NB4 (cell line): ENCODE measurements at regions not wholly inside any gene's neighbourhood (a gene's known extent, or its start where the extent isn't known, plus 50 kb on each side); places are given as distances from the start of the nearest gene placed in this dataset.

ENCODE experiments used
- MYC ChIP-seq: IDR thresholded peaks from 2 replicates; pipeline ENCODE4 v1.6.1; 2011; ENCODE audit warnings: low read depth, low read length
- POLR2A ChIP-seq: IDR thresholded peaks from 2 replicates; pipeline ENCODE4 v1.6.1; 2011; ENCODE audit warnings: mild to moderate bottlenecking; ENCODE audit not compliant: insufficient read length; ENCODE audit errors: extremely low read depth
- TF ChIP-seq, protein P1 (sequence below): IDR thresholded peaks from one replicate; pipeline ENCODE4 v1.5.1; 2012; ENCODE audit warnings: low read depth, low read length
- TF ChIP-seq, protein P2 (sequence below): IDR thresholded peaks from 2 replicates; pipeline ENCODE4 v1.6.1; 2011; ENCODE audit warnings: low read depth, low read length

DNA sequence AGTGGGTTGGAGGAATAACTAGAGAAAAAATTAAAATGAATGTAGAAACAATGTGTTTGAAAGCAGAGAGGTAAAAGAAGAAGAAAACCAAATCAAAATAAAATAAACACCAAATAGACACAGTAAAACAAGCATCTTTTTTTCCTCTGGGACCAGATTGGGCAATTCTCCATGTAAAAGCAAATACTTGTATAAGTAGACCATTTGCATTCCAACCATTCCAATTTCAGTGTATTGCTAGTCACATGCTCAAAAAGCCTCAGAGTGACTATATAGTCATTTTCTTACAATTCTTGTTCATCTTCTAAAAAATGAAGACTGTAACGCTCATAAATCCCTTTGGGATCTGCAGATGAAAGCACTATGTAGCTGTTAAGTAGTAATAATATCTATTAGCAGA lies 969.5 kb downstream of the PCDH18 start:
- TF ChIP-seq, protein P1, sequence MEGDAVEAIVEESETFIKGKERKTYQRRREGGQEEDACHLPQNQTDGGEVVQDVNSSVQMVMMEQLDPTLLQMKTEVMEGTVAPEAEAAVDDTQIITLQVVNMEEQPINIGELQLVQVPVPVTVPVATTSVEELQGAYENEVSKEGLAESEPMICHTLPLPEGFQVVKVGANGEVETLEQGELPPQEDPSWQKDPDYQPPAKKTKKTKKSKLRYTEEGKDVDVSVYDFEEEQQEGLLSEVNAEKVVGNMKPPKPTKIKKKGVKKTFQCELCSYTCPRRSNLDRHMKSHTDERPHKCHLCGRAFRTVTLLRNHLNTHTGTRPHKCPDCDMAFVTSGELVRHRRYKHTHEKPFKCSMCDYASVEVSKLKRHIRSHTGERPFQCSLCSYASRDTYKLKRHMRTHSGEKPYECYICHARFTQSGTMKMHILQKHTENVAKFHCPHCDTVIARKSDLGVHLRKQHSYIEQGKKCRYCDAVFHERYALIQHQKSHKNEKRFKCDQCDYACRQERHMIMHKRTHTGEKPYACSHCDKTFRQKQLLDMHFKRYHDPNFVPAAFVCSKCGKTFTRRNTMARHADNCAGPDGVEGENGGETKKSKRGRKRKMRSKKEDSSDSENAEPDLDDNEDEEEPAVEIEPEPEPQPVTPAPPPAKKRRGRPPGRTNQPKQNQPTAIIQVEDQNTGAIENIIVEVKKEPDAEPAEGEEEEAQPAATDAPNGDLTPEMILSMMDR, result no peak
- no peak for TF ChIP-seq POLR2A
- TF ChIP-seq MYC, result no peak
- TF ChIP-seq, protein P2, sequence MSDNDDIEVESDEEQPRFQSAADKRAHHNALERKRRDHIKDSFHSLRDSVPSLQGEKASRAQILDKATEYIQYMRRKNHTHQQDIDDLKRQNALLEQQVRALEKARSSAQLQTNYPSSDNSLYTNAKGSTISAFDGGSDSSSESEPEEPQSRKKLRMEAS, result no peak
